Smooth muscle cell (in vitro differentiated cells): ENCODE measurements at regions not wholly inside any gene's neighbourhood (a gene's known extent, or its start where the extent isn't known, plus 50 kb on each side); places are given as distances from the start of the nearest gene placed in this dataset. TPM values are rescaled to one million over a fixed set of nuclear protein-coding genes. Genes with fewer than 3 reads are reported as not detected.

Experiments used
- DNase-seq: peaks from one replicate; lab custom pipeline; 2025; ENCODE audit not compliant: unreplicated experiment; lab: John Stamatoyannopoulos, UW
- H2AFZ ChIP-seq: fragments of 200-600 bp; sonication (generic); 2 replicates; pipeline ENCODE4 v1.6.0; 2016; ENCODE audit warnings: antibody characterized with exemption, low read depth, mild to moderate bottlenecking
- H3F3A ChIP-seq: fragments of 200-600 bp; sonication (generic); 2 replicates; pipeline ENCODE4 v1.6.0; 2017; ENCODE audit warnings: antibody characterized with exemption, low read depth
- H3K27ac ChIP-seq: fragments of 200-600 bp; sonication (generic); 2 replicates; pipeline ENCODE4 v1.5.1; 2016; ENCODE audit warnings: low read depth, mild to moderate bottlenecking
- H3K27me3 ChIP-seq: fragments of 200-600 bp; sonication (generic); 2 replicates; pipeline ENCODE4 v1.6.1; 2016; ENCODE audit warnings: low read depth, mild to moderate bottlenecking
- H3K36me3 ChIP-seq: fragments of 200-600 bp; sonication (generic); 2 replicates; pipeline ENCODE4 v1.5.1; 2016; ENCODE audit warnings: low read depth
- H3K4me1 ChIP-seq: fragments of 200-600 bp; sonication (generic); 2 replicates; pipeline ENCODE4 v1.5.1; 2016; ENCODE audit warnings: low read depth
- H3K4me2 ChIP-seq: fragments of 200-600 bp; sonication (generic); 2 replicates; pipeline ENCODE4 v1.6.0; 2016; ENCODE audit warnings: mild to moderate bottlenecking
- H3K4me3 ChIP-seq: fragments of 200-600 bp; sonication (generic); 2 replicates; pipeline ENCODE4 v1.5.1; 2016; ENCODE audit warnings: mild to moderate bottlenecking
- H3K79me2 ChIP-seq: fragments of 200-600 bp; sonication (generic); 2 replicates; pipeline ENCODE4 v1.6.0; 2016; ENCODE audit warnings: low read depth, mild to moderate bottlenecking
- H3K9ac ChIP-seq: fragments of 200-600 bp; sonication (generic); 2 replicates; pipeline ENCODE4 v1.6.0; 2016; ENCODE audit warnings: low read depth
- H3K9me3 ChIP-seq: fragments of 200-600 bp; sonication (generic); replicated peaks from 2 replicates; pipeline ENCODE4 v1.5.1; 2016; ENCODE audit warnings: low read depth
- H4K20me1 ChIP-seq: fragments of 200-600 bp; sonication (generic); 2 replicates; pipeline ENCODE4 v1.6.0; 2016; ENCODE audit warnings: low read depth
- WGBS: methylation state at CpG from one replicate; pipeline ENCODE4 v1.1.7; 2016; ENCODE audit warnings: low lambda C conversion rate; 5-methylcytosine and 5-hydroxymethylcytosine counted together
- small RNA-seq: library from RNA; depleted of rRNA; stranded (forward); fragments of <200 nt; gene quantifications from one replicate; pipeline ENCODE3, GENCODE V24; 2014
- TF ChIP-seq, protein P1 (sequence below): fragments of 200-600 bp; sonication (generic); IDR thresholded peaks from 2 replicates; pipeline ENCODE4 v1.5.1; 2017; ENCODE audit warnings: borderline replicate concordance, mild to moderate bottlenecking, antibody characterized with exemption; ENCODE audit not compliant: insufficient read depth, poor library complexity, severe bottlenecking

DNA sequence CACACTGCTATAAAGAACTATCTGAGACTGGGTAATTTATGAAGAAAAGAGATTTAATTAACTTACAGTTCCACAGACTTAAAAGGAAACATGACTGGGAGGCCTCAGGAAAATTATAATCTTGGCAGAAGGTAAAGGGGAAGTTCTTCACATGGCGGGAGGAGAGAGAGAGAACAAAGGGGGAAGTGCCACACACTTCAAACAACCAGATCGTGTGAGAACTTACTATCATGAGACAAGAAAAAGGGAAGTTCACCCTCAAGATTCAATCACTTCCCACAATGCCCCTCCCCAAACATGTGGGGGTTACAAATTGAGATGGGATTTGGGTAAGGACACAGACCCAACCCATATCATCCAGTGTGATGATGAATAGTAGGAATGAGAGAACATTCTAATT is 366.5 kb downstream of the LRFN5 start:
- DNase-seq: no peak
- peaks cover 5% of the 10 kb centered on the region for H3K9me3 ChIP-seq
- no peak overlapping the region for H3K4me2 ChIP-seq
- no peak overlapping the region for H3K4me3 ChIP-seq
- H3K27ac ChIP-seq: no peak overlapping the region
- no peaks in the 10 kb centered on the region for H3K79me2 ChIP-seq
- H3K27me3 ChIP-seq: no peaks in the 10 kb centered on the region
- TF ChIP-seq, protein P1, sequence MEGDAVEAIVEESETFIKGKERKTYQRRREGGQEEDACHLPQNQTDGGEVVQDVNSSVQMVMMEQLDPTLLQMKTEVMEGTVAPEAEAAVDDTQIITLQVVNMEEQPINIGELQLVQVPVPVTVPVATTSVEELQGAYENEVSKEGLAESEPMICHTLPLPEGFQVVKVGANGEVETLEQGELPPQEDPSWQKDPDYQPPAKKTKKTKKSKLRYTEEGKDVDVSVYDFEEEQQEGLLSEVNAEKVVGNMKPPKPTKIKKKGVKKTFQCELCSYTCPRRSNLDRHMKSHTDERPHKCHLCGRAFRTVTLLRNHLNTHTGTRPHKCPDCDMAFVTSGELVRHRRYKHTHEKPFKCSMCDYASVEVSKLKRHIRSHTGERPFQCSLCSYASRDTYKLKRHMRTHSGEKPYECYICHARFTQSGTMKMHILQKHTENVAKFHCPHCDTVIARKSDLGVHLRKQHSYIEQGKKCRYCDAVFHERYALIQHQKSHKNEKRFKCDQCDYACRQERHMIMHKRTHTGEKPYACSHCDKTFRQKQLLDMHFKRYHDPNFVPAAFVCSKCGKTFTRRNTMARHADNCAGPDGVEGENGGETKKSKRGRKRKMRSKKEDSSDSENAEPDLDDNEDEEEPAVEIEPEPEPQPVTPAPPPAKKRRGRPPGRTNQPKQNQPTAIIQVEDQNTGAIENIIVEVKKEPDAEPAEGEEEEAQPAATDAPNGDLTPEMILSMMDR: no peak
- H2AFZ ChIP-seq: no peak overlapping the region
- H3K4me1 ChIP-seq: no peaks in the 10 kb centered on the region
- H4K20me1 ChIP-seq: no peaks in the 10 kb centered on the region
- H3K9ac ChIP-seq: no peak overlapping the region
- peaks cover 3% of the 10 kb centered on the region for H3K36me3 ChIP-seq
- H3F3A ChIP-seq: no peaks in the 10 kb centered on the region
- WGBS: 88% methylated on average over 2 of the region's 2 CpGs

DNA sequence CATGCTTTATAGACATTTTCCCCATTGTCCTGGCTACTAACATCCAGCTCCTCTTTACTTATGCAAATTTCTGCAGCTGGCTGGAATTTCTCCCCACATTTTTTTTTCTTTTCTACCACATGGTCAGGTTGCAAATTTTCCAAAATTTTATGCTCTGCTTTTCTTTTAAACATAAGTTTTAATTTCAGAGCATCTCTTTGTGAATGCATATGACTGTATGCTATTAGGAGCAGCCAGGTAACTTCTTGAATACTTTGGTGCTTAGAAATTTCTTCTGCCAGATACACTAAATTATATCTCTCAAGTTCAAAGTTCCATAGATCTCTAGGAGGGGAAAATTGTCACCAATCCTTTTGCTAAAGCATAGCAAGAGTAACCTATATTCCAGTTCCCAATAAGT is 365.9 kb downstream of the LRFN5 start:
- no peaks in the 10 kb centered on the region for H4K20me1 ChIP-seq
- H2AFZ ChIP-seq: no peak overlapping the region
- DNase-seq: no peak
- H3F3A ChIP-seq: no peaks in the 10 kb centered on the region
- no peak overlapping the region for H3K27ac ChIP-seq
- H3K9me3 ChIP-seq: peaks cover 5% of the 10 kb centered on the region
- no peak overlapping the region for H3K4me2 ChIP-seq
- no peak overlapping the region for H3K4me3 ChIP-seq
- H3K36me3 ChIP-seq: peaks cover 3% of the 10 kb centered on the region
- TF ChIP-seq, protein P1: no peak
- no peak overlapping the region for H3K9ac ChIP-seq
- no peaks in the 10 kb centered on the region for H3K27me3 ChIP-seq
- no peaks in the 10 kb centered on the region for H3K4me1 ChIP-seq
- H3K79me2 ChIP-seq: no peaks in the 10 kb centered on the region

DNA sequence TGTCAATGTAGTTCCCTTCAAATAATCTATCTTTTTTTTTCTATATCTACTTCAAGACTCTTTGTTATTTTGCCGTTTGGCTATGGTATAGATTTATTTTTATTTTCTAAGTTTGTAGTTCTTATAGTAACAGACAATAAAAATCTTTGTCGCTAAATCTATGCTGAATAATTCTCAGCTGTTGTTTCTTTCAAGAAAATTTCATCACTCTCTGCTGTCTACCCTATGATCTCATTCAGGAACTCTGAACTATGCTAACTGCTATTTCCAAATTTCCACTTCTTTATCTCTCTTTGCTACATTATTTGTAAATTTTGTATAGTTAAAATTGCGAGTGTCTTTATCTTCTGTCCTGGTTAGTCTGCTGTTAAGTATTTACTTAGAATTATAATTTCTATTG is 353.6 kb downstream of the LRFN5 start:
- H3K4me3 ChIP-seq: no peak overlapping the region
- TF ChIP-seq, protein P1: no peak
- WGBS: 70% methylated on average over 3 of the region's 3 CpGs
- H3K36me3 ChIP-seq: no peaks in the 10 kb centered on the region
- H2AFZ ChIP-seq: no peak overlapping the region
- no peaks in the 10 kb centered on the region for H3F3A ChIP-seq
- DNase-seq: no peak
- no peak overlapping the region for H3K27ac ChIP-seq
- no peaks in the 10 kb centered on the region for H4K20me1 ChIP-seq
- H3K79me2 ChIP-seq: no peaks in the 10 kb centered on the region
- H3K9ac ChIP-seq: no peak overlapping the region
- no peaks in the 10 kb centered on the region for H3K27me3 ChIP-seq
- H3K4me1 ChIP-seq: no peaks in the 10 kb centered on the region
- no peak overlapping the region for H3K4me2 ChIP-seq
- H3K9me3 ChIP-seq: no peaks in the 10 kb centered on the region

DNA sequence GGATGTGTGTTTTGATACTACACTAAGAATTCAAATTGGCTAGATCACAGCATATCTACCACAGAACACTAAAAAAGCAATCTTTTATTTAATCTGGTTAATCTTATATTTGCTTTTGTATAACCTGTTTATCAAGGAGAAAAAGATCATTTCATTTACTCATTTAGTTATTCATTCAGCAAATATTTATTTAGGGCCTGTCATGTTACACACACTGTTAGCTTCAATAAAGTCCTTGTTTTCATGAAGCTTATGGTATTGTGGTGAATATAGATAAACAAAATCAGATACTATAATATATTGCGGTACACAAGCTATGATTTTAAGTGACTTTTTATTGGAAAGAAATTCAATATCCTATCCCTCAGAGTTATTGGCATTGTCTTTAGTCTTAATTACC is 350.8 kb downstream of the LRFN5 start:
- Histone ChIP-seq H3K27ac (no peak overlapping the region), H3K27me3 (no peaks in the 10 kb centered on the region), H3K9ac (no peak overlapping the region), H3K4me3 (no peak overlapping the region), H4K20me1 (no peaks in the 10 kb centered on the region), H3K9me3 (no peaks in the 10 kb centered on the region), H3K79me2 (no peaks in the 10 kb centered on the region), H3F3A (no peaks in the 10 kb centered on the region), H3K4me2 (no peak overlapping the region), H3K4me1 (no peaks in the 10 kb centered on the region), H2AFZ (no peak overlapping the region), H3K36me3 (no peaks in the 10 kb centered on the region)
- WGBS: 50% methylated on average over 1 of the region's 1 CpG
- TF ChIP-seq, protein P1: no peak
- DNase-seq: no peak

Small RNA genes in the stretch of these regions (small RNA-seq; reads per million reads assigned to genes)
- not detected for gene AL163153.1
- gene AL358913.1: not detected
- gene AL442163.3: not detected
